Chondrocyte (in vitro differentiated cells): ENCODE measurements at regions not wholly inside any gene's neighbourhood (a gene's known extent, or its start where the extent isn't known, plus 50 kb on each side); places are given as distances from the start of the nearest gene placed in this dataset.

Experiments used
- DNase-seq: peaks from one replicate; pipeline ENCODE4 v3.0.0; 2021; ENCODE audit warnings: mixed read lengths, low spot score
- H3K27ac Mint-ChIP-seq: one replicate; pipeline ENCODE4 v1.8.0; 2021; ENCODE audit warnings: mild to moderate bottlenecking, moderate library complexity, mixed read lengths; ENCODE audit not compliant: unreplicated experiment
- H3K27me3 Mint-ChIP-seq: 2 replicates; pipeline ENCODE4 v1.8.0; 2021; ENCODE audit warnings: low read depth, mixed read lengths
- H3K36me3 Mint-ChIP-seq: 2 replicates; pipeline ENCODE4 v1.8.0; 2021; ENCODE audit warnings: low read depth, mixed read lengths
- H3K4me1 Mint-ChIP-seq: 2 replicates; pipeline ENCODE4 v1.8.0; 2021; ENCODE audit warnings: low read depth, mild to moderate bottlenecking, mixed read lengths
- H3K4me3 Mint-ChIP-seq: one replicate; pipeline ENCODE4 v1.8.0; 2021; ENCODE audit warnings: mild to moderate bottlenecking, moderate library complexity, mixed read lengths; ENCODE audit not compliant: unreplicated experiment
- H3K9me3 Mint-ChIP-seq: 2 replicates; pipeline ENCODE4 v1.8.0; 2021; ENCODE audit warnings: low read depth, mixed read lengths
- CTCF ChIP-seq: fragments of 200-600 bp; sonication (generic); IDR thresholded peaks from 2 replicates; pipeline ENCODE4 v1.5.0; 2021; ENCODE audit warnings: antibody characterized with exemption, mild to moderate bottlenecking, moderate library complexity

GRCh38 chr12:5267603-5268423 lies 164.1 kb upstream of the NTF3 start:
- no peak for DNase-seq
- no peak for TF ChIP-seq CTCF
- Mint-ChIP-seq H3K27me3 (no peaks in the 10 kb centered on the region), H3K27ac (no peak overlapping the region), H3K36me3 (no peaks in the 10 kb centered on the region), H3K4me1 (no peaks in the 10 kb centered on the region), H3K9me3 (peaks cover 11% of the 10 kb centered on the region), H3K4me3 (no peak overlapping the region)

DNA sequence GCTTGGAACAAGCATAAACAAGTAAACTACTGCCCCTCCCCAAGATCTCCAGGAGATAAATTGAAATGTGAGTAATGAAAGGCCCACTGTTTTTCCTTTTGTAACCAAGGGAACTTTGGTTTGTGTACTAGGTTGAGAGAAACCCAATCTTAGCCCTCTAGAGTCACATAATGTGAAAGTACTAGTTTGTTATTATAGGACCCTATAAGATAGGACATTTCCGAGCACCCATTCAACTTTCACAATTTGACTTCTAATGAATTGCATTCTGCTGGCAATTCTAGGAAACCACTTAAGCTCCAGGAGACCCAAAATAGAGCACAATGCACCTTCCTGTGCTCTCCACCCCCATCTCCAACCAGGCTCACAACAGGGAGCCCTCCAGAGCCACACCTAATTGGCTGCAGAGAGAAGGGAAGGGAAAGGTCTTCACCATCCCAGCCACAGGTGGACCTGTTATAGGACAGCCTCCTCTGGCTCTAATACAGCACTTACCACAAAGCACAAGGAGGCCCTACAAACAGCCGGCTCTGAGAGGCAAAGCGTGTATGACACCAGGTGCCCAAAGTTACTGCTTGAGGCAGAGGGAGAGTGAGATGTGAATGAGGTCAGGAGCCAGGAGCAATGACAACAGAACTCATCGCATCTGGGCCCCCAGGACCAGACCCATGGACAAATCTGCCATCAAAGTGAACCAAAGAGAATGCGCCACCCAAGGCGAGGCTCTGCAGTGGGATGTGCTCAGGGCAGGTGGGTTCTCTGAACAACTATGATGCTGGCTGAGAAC lies 163.3 kb upstream of the NTF3 start:
- H3K9me3 Mint-ChIP-seq = peaks cover 11% of the 10 kb centered on the region
- H3K36me3 Mint-ChIP-seq = no peaks in the 10 kb centered on the region
- DNase-seq = no peak
- no peak overlapping the region for H3K4me3 Mint-ChIP-seq
- no peak overlapping the region for H3K27ac Mint-ChIP-seq
- no peaks in the 10 kb centered on the region for H3K27me3 Mint-ChIP-seq
- TF ChIP-seq CTCF = no peak
- no peaks in the 10 kb centered on the region for H3K4me1 Mint-ChIP-seq

- TF ChIP-seq CTCF = no peak
These were observed 162.1 kb upstream of the NTF3 start for GRCh38 chr12:5269846-5270245.

DNA sequence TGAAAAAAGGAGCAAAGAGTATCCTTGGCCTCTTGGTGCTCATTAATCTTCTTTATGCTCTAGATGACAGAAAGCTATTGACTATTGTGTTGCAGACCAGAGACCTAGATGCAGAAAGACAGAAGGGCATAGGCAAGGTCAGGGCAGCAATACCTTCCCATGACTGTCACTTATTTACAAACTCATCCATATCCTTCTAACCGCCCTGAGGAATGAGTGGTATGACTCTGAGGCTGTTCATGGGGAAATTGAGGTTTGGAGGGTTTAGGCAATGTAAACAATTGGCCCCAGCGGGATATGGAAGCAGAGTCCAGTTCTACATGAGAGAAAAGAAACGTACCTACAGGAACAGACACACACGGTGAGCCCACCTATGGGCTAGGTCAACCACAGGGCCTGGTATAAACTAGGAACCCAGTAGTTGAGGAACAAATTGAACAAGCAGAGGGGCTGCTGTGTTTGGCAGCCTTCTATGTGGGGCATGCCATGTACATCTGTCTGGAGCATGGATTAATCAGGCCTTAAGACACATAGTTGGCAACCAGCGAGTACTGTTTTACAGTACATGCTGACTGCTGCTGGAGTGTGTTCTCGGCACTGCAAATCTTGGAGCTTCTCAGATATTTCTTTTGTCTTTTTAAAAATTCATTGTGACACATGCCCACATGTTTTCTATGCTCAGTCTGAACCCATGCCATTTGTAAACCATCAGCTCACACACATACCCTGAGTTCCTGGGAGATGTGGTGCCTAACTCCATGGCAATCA lies 159.7 kb upstream of the NTF3 start:
- Mint-ChIP-seq H3K4me1 (no peaks in the 10 kb centered on the region), H3K27me3 (no peaks in the 10 kb centered on the region), H3K27ac (no peak overlapping the region), H3K4me3 (no peak overlapping the region), H3K36me3 (no peaks in the 10 kb centered on the region), H3K9me3 (peaks cover 7% of the 10 kb centered on the region)
- no peak for DNase-seq
- no peak for TF ChIP-seq CTCF

More at GRCh38 chr12:5269846-5270245, 162.1 kb upstream of the NTF3 start:
- no peaks in the 10 kb centered on the region for H3K27me3 Mint-ChIP-seq
- no peak overlapping the region for H3K27ac Mint-ChIP-seq
- no peaks in the 10 kb centered on the region for H3K4me1 Mint-ChIP-seq
- H3K9me3 Mint-ChIP-seq = peaks cover 11% of the 10 kb centered on the region
- no peaks in the 10 kb centered on the region for H3K36me3 Mint-ChIP-seq
- no peak overlapping the region for H3K4me3 Mint-ChIP-seq
- DNase-seq = no peak

DNA sequence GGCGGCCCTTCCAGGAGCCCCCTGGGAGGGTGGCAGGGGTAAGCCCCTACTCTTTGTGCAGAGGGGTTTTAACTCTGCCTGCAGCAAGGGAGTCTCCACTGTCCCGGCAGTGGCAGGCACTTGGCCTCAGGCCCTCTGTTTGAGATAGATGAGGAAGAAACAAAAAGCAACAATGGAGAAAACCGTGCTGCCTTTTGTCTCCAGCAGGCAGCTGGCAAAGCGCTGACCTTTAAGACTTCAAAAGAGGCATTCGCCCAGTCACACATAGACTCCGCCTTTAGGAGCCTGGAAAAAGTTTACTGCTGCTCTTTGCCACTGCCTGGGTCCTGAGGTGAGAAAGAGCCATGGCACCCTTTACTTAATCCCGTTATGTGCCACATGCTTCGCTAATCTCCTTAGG lies 158.2 kb upstream of the NTF3 start:
- Mint-ChIP-seq H3K9me3 (peaks cover 7% of the 10 kb centered on the region), H3K4me3 (no peak overlapping the region), H3K4me1 (no peaks in the 10 kb centered on the region), H3K27me3 (no peaks in the 10 kb centered on the region), H3K27ac (no peak overlapping the region), H3K36me3 (no peaks in the 10 kb centered on the region)
- DNase-seq = no peak
- no peak for TF ChIP-seq CTCF
